IMR-90 (cell line): ENCODE measurements at regions not wholly inside any gene's neighbourhood (a gene's known extent, or its start where the extent isn't known, plus 50 kb on each side); places are given as distances from the start of the nearest gene placed in this dataset.
A peak's percentile ranks its signal among the peaks of the same experiment; 100 is the strongest.

Source experiments
- ATAC-seq: fragments of 200-7000 bp; cut with Tn5 transposase; 2 replicates; pipeline ENCODE4 v1.9.1; 2020; ENCODE audit warnings: low read depth, mild to moderate bottlenecking, moderate library complexity
- BruUV-seq: library from RNA; stranded (reverse); fragments of 400-500 nt; replicated peaks from 2 replicates; lab custom pipeline; 2021; lab: Mats Ljungman, UMichigan
- CTCF ChIA-PET: fragments of 300-600 bp; formaldehyde crosslinking; extraction: SDS; loops from one replicate; lab custom pipeline; 2021; ENCODE audit warnings: antibody characterized with exemption; lab: Yijun Ruan, JAX
- POLR2A ChIA-PET: fragments of 300-600 bp; sonication (Branson Sonifier 250); formaldehyde crosslinking; loops from one replicate; lab custom pipeline; 2022; ENCODE audit warnings: antibody characterized with exemption; ENCODE audit not compliant: unreplicated experiment; lab: Charles Lee
- DNase-seq: peaks from one replicate; pipeline ENCODE4 v3.0.0; 2013
- H2AFZ ChIP-seq: replicated peaks from 2 replicates; pipeline ENCODE3; 2013; ENCODE audit warnings: low read length, mild to moderate bottlenecking; ENCODE audit not compliant: poor library complexity
- H2AK5ac ChIP-seq: 2 replicates; pipeline ENCODE4 v1.6.1; 2013; ENCODE audit warnings: low read depth, low read length, inconsistent platforms
- H2AK9ac ChIP-seq: replicated peaks from 2 replicates; pipeline ENCODE3; 2013; ENCODE audit warnings: mild to moderate bottlenecking, low read depth, low read length, moderate library complexity; ENCODE audit not compliant: poor library complexity
- H2BK120ac ChIP-seq: 2 replicates; pipeline ENCODE4 v1.6.1; 2013; ENCODE audit warnings: low read depth, low read length, inconsistent platforms
- H2BK15ac ChIP-seq: 3 replicates; pipeline ENCODE4 v1.6.1; 2013; ENCODE audit warnings: low read depth, low read length, inconsistent platforms
- H2BK20ac ChIP-seq: 2 replicates; pipeline ENCODE4 v1.6.1; 2013; ENCODE audit warnings: low read depth, mild to moderate bottlenecking, inconsistent platforms, low read length, moderate library complexity
- H2BK5ac ChIP-seq: 2 replicates; pipeline ENCODE4 v1.6.1; 2013; ENCODE audit warnings: mild to moderate bottlenecking, low read depth, low read length, inconsistent platforms; ENCODE audit not compliant: poor library complexity, severe bottlenecking
- H3K14ac ChIP-seq: replicated peaks from 2 replicates; pipeline ENCODE4 v1.6.1; 2013; ENCODE audit warnings: low read depth, low read length, inconsistent platforms
- H3K18ac ChIP-seq: 2 replicates; pipeline ENCODE4 v1.6.1; 2013; ENCODE audit warnings: low read depth, low read length, control low read depth
- H3K23ac ChIP-seq: 2 replicates; pipeline ENCODE4 v1.6.1; 2013; ENCODE audit warnings: low read depth, low read length, inconsistent platforms
- H3K27ac ChIP-seq: 2 replicates; pipeline ENCODE4 v1.5.1; 2013; ENCODE audit warnings: mild to moderate bottlenecking, control low read depth, low read length; ENCODE audit not compliant: insufficient read depth
- H3K27me3 ChIP-seq: 2 replicates; pipeline ENCODE4 v1.6.1; 2013; ENCODE audit warnings: low read length; ENCODE audit not compliant: control insufficient read depth, insufficient read depth
- H3K36me3 ChIP-seq: 2 replicates; pipeline ENCODE4 v1.6.1; 2013; ENCODE audit warnings: low read length, mixed read lengths; ENCODE audit not compliant: control insufficient read depth, insufficient read depth
- H3K4ac ChIP-seq: 2 replicates; pipeline ENCODE4 v1.6.1; 2013; ENCODE audit warnings: low read depth, low read length, inconsistent platforms
- H3K4me1 ChIP-seq: 2 replicates; pipeline ENCODE4 v1.6.1; 2013; ENCODE audit warnings: low read length, mixed read lengths; ENCODE audit not compliant: control insufficient read depth, insufficient read depth
- H3K4me2 ChIP-seq: 2 replicates; pipeline ENCODE4 v1.6.1; 2013; ENCODE audit warnings: low read depth, mild to moderate bottlenecking, control low read depth, low read length, moderate library complexity
- H3K4me3 ChIP-seq: 2 replicates; pipeline ENCODE4 v1.5.1; 2013; ENCODE audit warnings: low read depth, mild to moderate bottlenecking, control low read depth, low read length, moderate library complexity; ENCODE audit not compliant: insufficient read depth
- H3K56ac ChIP-seq: 2 replicates; pipeline ENCODE4 v1.6.1; 2013; ENCODE audit warnings: low read length, inconsistent platforms; ENCODE audit not compliant: insufficient read depth; ENCODE audit errors: extremely low read depth
- H3K79me1 ChIP-seq, 2 experiments: 2 replicates each; pipeline ENCODE4 v1.6.1; 2013; ENCODE audit warnings: low read length in 2 of 2, inconsistent platforms in 1 of 2, low read depth in 1 of 2
- H3K9ac ChIP-seq: 2 replicates; pipeline ENCODE4 v1.6.1; 2013; ENCODE audit warnings: low read depth, low read length, control low read depth
- H3K9me1 ChIP-seq: 2 replicates; pipeline ENCODE4 v1.6.1; 2013; ENCODE audit warnings: low read length, inconsistent platforms; ENCODE audit not compliant: insufficient read depth
- H3K9me3 ChIP-seq: 2 replicates; pipeline ENCODE4 v1.6.1; 2013; ENCODE audit warnings: low read length; ENCODE audit not compliant: control insufficient read depth, insufficient read depth
- H4K20me1 ChIP-seq: 2 replicates; pipeline ENCODE4 v1.6.1; 2013; ENCODE audit warnings: low read length, inconsistent platforms; ENCODE audit not compliant: insufficient read depth
- H4K5ac ChIP-seq: 2 replicates; pipeline ENCODE4 v1.6.1; 2013; ENCODE audit warnings: mild to moderate bottlenecking, low read depth, low read length, control low read depth
- H4K8ac ChIP-seq, 2 experiments: 2 replicates each; pipeline ENCODE4 v1.6.1; 2013; ENCODE audit warnings: low read depth in 2 of 2, low read length in 2 of 2, control low read depth in 1 of 2, inconsistent platforms in 1 of 2
- H4K91ac ChIP-seq: 2 replicates; pipeline ENCODE4 v1.6.1; 2013; ENCODE audit warnings: low read depth, low read length, inconsistent platforms; ENCODE audit not compliant: insufficient read depth
- CEBPB ChIP-seq: IDR thresholded peaks from 2 replicates; pipeline ENCODE4 v1.6.1; 2012; ENCODE audit warnings: low read depth, low read length, improper control_type of control experiment
- MAZ ChIP-seq: IDR thresholded peaks from 2 replicates; pipeline ENCODE4 v1.6.1; 2012; ENCODE audit warnings: low read depth, mild to moderate bottlenecking, low read length, improper control_type of control experiment, moderate library complexity, borderline replicate concordance
- SMC3 ChIP-seq: fragments of 150-350 bp; IDR thresholded peaks from 2 replicates; pipeline ENCODE4 v1.6.1; 2016; ENCODE audit warnings: low read depth, mild to moderate bottlenecking, antibody characterized with exemption, low read length, moderate library complexity
- dilution Hi-C: fragments of 300-500 bp; cut with HindIII; formaldehyde crosslinking; loops from one replicate; pipeline ENCODE4 v1.14.3; 2018; ENCODE audit warnings: low sequenced_read_pairs; ENCODE audit not compliant: unreplicated experiment
- in situ Hi-C: fragments of 300-500 bp; cut with MboI; formaldehyde crosslinking; loops from 3 replicates; pipeline ENCODE4 v1.14.3; 2019; ENCODE audit warnings: low sequenced_read_pairs, inconsistent platforms, mixed read lengths
- intact Hi-C: fragments of 100-400 bp; cut with micrococcal nuclease; formaldehyde crosslinking; loops from 2 replicates; pipeline ENCODE4 v1.10.0; 2022
- TF ChIP-seq, protein P1 (sequence below): conservative IDR thresholded peaks from 2 replicates; pipeline ENCODE4 v1.5.1; 2012; ENCODE audit warnings: mild to moderate bottlenecking, low read depth, low read length, improper control_type of control experiment
- TF ChIP-seq, protein P2 (sequence below): fragments of 150-350 bp; IDR thresholded peaks from 2 replicates; pipeline ENCODE4 v1.6.1; 2016; ENCODE audit warnings: low read depth, mild to moderate bottlenecking, low read length, moderate library complexity, borderline replicate concordance

GRCh38 chr2:138238908-138239307, 262.7 kb upstream of the SPOPL start:
- ATAC-seq (no peak), DNase-seq (no peak)
- no peaks in the 10 kb centered on the region for H4K20me1 ChIP-seq
- no peak overlapping the region for H3K4me2 ChIP-seq
- CTCF ChIA-PET, result interaction anchor here (0.5 kb wide), 1 partner anchor 31 kb away, joined by 4 read pairs; no protein-coding TSS in a partner anchor
- no peak for TF ChIP-seq CEBPB
- TF ChIP-seq MAZ, result no peak
- TF ChIP-seq, protein P1, sequence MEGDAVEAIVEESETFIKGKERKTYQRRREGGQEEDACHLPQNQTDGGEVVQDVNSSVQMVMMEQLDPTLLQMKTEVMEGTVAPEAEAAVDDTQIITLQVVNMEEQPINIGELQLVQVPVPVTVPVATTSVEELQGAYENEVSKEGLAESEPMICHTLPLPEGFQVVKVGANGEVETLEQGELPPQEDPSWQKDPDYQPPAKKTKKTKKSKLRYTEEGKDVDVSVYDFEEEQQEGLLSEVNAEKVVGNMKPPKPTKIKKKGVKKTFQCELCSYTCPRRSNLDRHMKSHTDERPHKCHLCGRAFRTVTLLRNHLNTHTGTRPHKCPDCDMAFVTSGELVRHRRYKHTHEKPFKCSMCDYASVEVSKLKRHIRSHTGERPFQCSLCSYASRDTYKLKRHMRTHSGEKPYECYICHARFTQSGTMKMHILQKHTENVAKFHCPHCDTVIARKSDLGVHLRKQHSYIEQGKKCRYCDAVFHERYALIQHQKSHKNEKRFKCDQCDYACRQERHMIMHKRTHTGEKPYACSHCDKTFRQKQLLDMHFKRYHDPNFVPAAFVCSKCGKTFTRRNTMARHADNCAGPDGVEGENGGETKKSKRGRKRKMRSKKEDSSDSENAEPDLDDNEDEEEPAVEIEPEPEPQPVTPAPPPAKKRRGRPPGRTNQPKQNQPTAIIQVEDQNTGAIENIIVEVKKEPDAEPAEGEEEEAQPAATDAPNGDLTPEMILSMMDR, result no peak
- TF ChIP-seq, protein P2, sequence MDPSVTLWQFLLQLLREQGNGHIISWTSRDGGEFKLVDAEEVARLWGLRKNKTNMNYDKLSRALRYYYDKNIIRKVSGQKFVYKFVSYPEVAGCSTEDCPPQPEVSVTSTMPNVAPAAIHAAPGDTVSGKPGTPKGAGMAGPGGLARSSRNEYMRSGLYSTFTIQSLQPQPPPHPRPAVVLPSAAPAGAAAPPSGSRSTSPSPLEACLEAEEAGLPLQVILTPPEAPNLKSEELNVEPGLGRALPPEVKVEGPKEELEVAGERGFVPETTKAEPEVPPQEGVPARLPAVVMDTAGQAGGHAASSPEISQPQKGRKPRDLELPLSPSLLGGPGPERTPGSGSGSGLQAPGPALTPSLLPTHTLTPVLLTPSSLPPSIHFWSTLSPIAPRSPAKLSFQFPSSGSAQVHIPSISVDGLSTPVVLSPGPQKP, result no peak
- TF ChIP-seq SMC3, result no peak
- no peak overlapping the region for H2BK20ac ChIP-seq
- H2BK120ac ChIP-seq, result no peak overlapping the region
- no peaks in the 10 kb centered on the region for H3K36me3 ChIP-seq
- no peak overlapping the region for H3K18ac ChIP-seq
- H3K4ac ChIP-seq, result no peak overlapping the region
- no peak overlapping the region for H3K23ac ChIP-seq
- no peak overlapping the region for H2BK5ac ChIP-seq
- H2AFZ ChIP-seq, result no peak overlapping the region
- POLR2A ChIA-PET, result no interaction called here
- H3K9me1 ChIP-seq, result no peaks in the 10 kb centered on the region
- H3K4me3 ChIP-seq, result no peak overlapping the region
- H3K9ac ChIP-seq, result no peak overlapping the region
- H2BK15ac ChIP-seq, result no peak overlapping the region
- no peaks in the 10 kb centered on the region for H3K4me1 ChIP-seq
- H3K27me3 ChIP-seq, result no peaks in the 10 kb centered on the region
- no peak overlapping the region for H3K14ac ChIP-seq
- dilution Hi-C loops (no loop called here), intact Hi-C loops (no loop called here), in situ Hi-C loops (no loop called here)
- BruUV-seq, result no TSS peak
- H3K27ac ChIP-seq, result no peak overlapping the region
- no peak overlapping the region for H3K56ac ChIP-seq
- no peak overlapping the region for H4K91ac ChIP-seq
- H2AK5ac ChIP-seq, result no peak overlapping the region
- H3K79me1 ChIP-seq, result no peaks in the 10 kb centered on the region
- peak overlapping the region; percentile 89 for H2AK9ac ChIP-seq
- H4K8ac ChIP-seq, result no peak overlapping the region
- no peaks in the 10 kb centered on the region for H3K9me3 ChIP-seq
- no peak overlapping the region for H4K5ac ChIP-seq
